ENCODE measurements at regions not wholly inside any gene's neighbourhood (a gene's known extent, or its start where the extent isn't known, plus 50 kb on each side); places are given as distances from the start of the nearest gene placed in this dataset.

GRCh38 chr16:8239443-8239842, 350.9 kb downstream of the TMEM114 start:
- no peak for TF ChIP-seq CTCF (IDR thresholded peaks at IDR 0.05)
- no peak for TF ChIP-seq POLR2A (IDR thresholded peaks at IDR 0.05)
